Trophoblast cell (in vitro differentiated cells and primary cell): ENCODE measurements at regions not wholly inside any gene's neighbourhood (a gene's known extent, or its start where the extent isn't known, plus 50 kb on each side); places are given as distances from the start of the nearest gene placed in this dataset.
A peak's percentile ranks its signal among the peaks of the same experiment; 100 is the strongest.

Experiments used
- DNase-seq, 2 donors: peaks; one replicate each; pipeline ENCODE4 v3.0.0-alpha.2; 2016
- H2AFZ ChIP-seq: 2 replicates; pipeline ENCODE4 v1.6.1; 2013; ENCODE audit warnings: low read length, moderate library complexity, mild to moderate bottlenecking; ENCODE audit not compliant: insufficient read depth, poor library complexity
- H2AK5ac ChIP-seq: 2 replicates; pipeline ENCODE4 v1.6.1; 2013; ENCODE audit warnings: mild to moderate bottlenecking, low read length
- H2BK120ac ChIP-seq: 2 replicates; pipeline ENCODE4 v1.6.1; 2013; ENCODE audit warnings: low read length, mild to moderate bottlenecking, moderate library complexity; ENCODE audit not compliant: insufficient read depth, poor library complexity
- H2BK12ac ChIP-seq: 2 replicates; pipeline ENCODE4 v1.6.1; 2013; ENCODE audit warnings: mild to moderate bottlenecking, low read length, moderate library complexity
- H2BK5ac ChIP-seq: 2 replicates; pipeline ENCODE4 v1.6.1; 2013; ENCODE audit warnings: low read length, low read depth, moderate library complexity, mild to moderate bottlenecking; ENCODE audit not compliant: poor library complexity
- H3K14ac ChIP-seq: 2 replicates; pipeline ENCODE4 v1.6.1; 2013; ENCODE audit warnings: mild to moderate bottlenecking, low read length
- H3K18ac ChIP-seq: 2 replicates; pipeline ENCODE4 v1.6.1; 2013; ENCODE audit warnings: mild to moderate bottlenecking, low read length
- H3K23ac ChIP-seq: 2 replicates; pipeline ENCODE4 v1.6.1; 2013; ENCODE audit warnings: low read length
- H3K27ac ChIP-seq: 2 replicates; pipeline ENCODE4 v1.5.1; 2013; ENCODE audit warnings: low read depth, mild to moderate bottlenecking, inconsistent platforms, low read length, moderate library complexity
- H3K27me3 ChIP-seq: 2 replicates; pipeline ENCODE4 v1.6.1; 2013; ENCODE audit warnings: inconsistent platforms, mild to moderate bottlenecking, low read length, moderate library complexity; ENCODE audit not compliant: insufficient read depth
- H3K36me3 ChIP-seq, 2 experiments: 1 replicate in 1 of 2; 2 replicates in 1 of 2; pipeline ENCODE4 v1.6.1; 2013; ENCODE audit warnings: low read length in 2 of 2, mild to moderate bottlenecking in 2 of 2, moderate library complexity in 1 of 2; ENCODE audit not compliant: insufficient read depth in 2 of 2, control insufficient read depth in 1 of 2
- H3K4ac ChIP-seq: 2 replicates; pipeline ENCODE4 v1.6.1; 2013; ENCODE audit warnings: low read depth, mild to moderate bottlenecking, low read length, moderate library complexity
- H3K4me1 ChIP-seq, 2 experiments: 1 replicate in 1 of 2; 2 replicates in 1 of 2; pipeline ENCODE4 v1.6.1; 2013; ENCODE audit warnings: low read length in 2 of 2, mild to moderate bottlenecking in 2 of 2, moderate library complexity in 1 of 2; ENCODE audit not compliant: insufficient read depth in 2 of 2, control insufficient read depth in 1 of 2
- H3K4me2 ChIP-seq: 2 replicates; pipeline ENCODE4 v1.6.1; 2013; ENCODE audit warnings: inconsistent platforms, mild to moderate bottlenecking, low read length, moderate library complexity
- H3K4me3 ChIP-seq: 2 replicates; pipeline ENCODE4 v1.5.1; 2013; ENCODE audit warnings: mild to moderate bottlenecking, low read depth, low read length, inconsistent platforms
- H3K79me1 ChIP-seq: one replicate; pipeline ENCODE4 v1.6.1; 2013; ENCODE audit warnings: low read length
- H3K79me2 ChIP-seq: 2 replicates; pipeline ENCODE4 v1.6.1; 2013; ENCODE audit warnings: low read length, mild to moderate bottlenecking; ENCODE audit not compliant: control insufficient read depth, insufficient read depth, poor library complexity
- H3K9ac ChIP-seq: 2 replicates; pipeline ENCODE4 v1.6.1; 2013; ENCODE audit warnings: mild to moderate bottlenecking, low read length
- H3K9me3 ChIP-seq: 2 replicates; pipeline ENCODE4 v1.6.1; 2013; ENCODE audit warnings: low read depth, mild to moderate bottlenecking, control low read depth, inconsistent platforms, low read length; ENCODE audit not compliant: insufficient read depth
- H4K12ac ChIP-seq: 2 replicates; pipeline ENCODE4 v1.6.1; 2013; ENCODE audit warnings: low read depth, mild to moderate bottlenecking, low read length, moderate library complexity
- H4K8ac ChIP-seq: 2 replicates; pipeline ENCODE4 v1.6.1; 2013; ENCODE audit warnings: low read depth, mild to moderate bottlenecking, low read length, moderate library complexity
- H4K91ac ChIP-seq: one replicate; pipeline ENCODE4 v1.6.1; 2013; ENCODE audit warnings: low read depth, mild to moderate bottlenecking, low read length, moderate library complexity
- WGBS: extraction: QIAGEN DNeasy Blood & Tissue Kit; methylation state at CpG from one replicate; pipeline ENCODE4 v1.1.7; 2013; ENCODE audit warnings: missing lambda C conversion rate; ENCODE audit not compliant: insufficient read length, insufficient coverage; ENCODE audit errors: extremely low coverage; 5-methylcytosine and 5-hydroxymethylcytosine counted together

GRCh38 chr5:54655266-54655665 is 137.7 kb downstream of the SNX18 start:
- no CpG with 5 or more reads among the region's 1 CpG for WGBS
- no peak overlapping the region for H3K4me3 ChIP-seq

DNA sequence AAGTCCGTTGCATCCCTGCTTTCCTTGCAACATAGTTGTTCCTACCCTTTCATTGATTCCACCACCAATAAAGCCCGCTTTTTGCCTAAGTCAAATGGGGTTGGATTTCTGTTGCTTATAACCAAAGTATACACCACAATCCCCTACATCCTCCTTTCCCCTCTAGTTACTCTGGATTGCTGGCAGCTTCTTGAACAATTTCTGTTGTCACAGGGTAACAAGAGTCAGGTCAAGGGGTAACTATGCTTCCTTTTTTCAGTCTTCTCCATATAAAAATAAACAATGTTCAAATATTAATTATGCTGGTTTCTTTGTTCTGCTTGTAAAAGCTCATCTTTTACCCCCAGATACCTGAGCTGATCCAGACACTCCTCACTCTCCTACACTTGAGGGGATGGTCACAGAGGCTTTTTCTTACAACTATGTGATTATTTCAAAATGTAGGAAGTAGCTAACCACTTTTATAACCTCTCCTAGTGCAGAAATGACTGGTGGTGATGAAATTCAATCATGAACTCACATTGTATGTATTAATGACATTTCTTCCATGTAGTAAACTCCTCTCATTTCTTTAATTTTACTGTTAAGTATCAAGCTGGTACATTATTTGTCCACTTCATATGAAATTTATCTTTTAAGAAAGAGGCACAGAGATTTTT is 136.5 kb downstream of the SNX18 start:
- Histone ChIP-seq H3K4me3 (no peak overlapping the region), H2BK5ac (no peak overlapping the region), H3K14ac (no peak overlapping the region), H2AK5ac (no peak overlapping the region), H3K9me3 (no peaks in the 10 kb centered on the region), H3K18ac (no peak overlapping the region), H3K79me2 (no peaks in the 10 kb centered on the region), H4K12ac (no peak overlapping the region), H3K23ac (no peak overlapping the region), H2BK12ac (no peak overlapping the region), H3K4ac (no peak overlapping the region), H3K9ac (no peak overlapping the region), H3K27ac (no peak overlapping the region), H4K8ac (no peak overlapping the region), H4K91ac (no peak overlapping the region), H2BK120ac (no peak overlapping the region), H3K4me2 (no peak overlapping the region), H3K27me3 (no peaks in the 10 kb centered on the region), H3K4me1 (no peaks in the 10 kb centered on the region), H3K36me3 (no peaks in the 10 kb centered on the region), H3K79me1 (no peaks in the 10 kb centered on the region), H2AFZ (no peak overlapping the region)
- no CpG with 5 or more reads among the region's 2 CpGs for WGBS
- DNase-seq, result no peak

More at GRCh38 chr5:54655266-54655665, 137.7 kb downstream of the SNX18 start:
- DNase-seq, result peak; percentile 53 to 61
- H3K23ac ChIP-seq, result no peak overlapping the region
- H3K18ac ChIP-seq, result no peak overlapping the region
- no peak overlapping the region for H3K4ac ChIP-seq
- no peak overlapping the region for H3K27ac ChIP-seq
- H2BK5ac ChIP-seq, result no peak overlapping the region
- no peak overlapping the region for H2BK12ac ChIP-seq
- no peak overlapping the region for H4K8ac ChIP-seq
- no peak overlapping the region for H3K4me2 ChIP-seq
- H3K9ac ChIP-seq, result no peak overlapping the region
- no peak overlapping the region for H2AK5ac ChIP-seq
- H3K14ac ChIP-seq, result no peak overlapping the region
- no peaks in the 10 kb centered on the region for H3K9me3 ChIP-seq
- no peaks in the 10 kb centered on the region for H3K27me3 ChIP-seq
- H2BK120ac ChIP-seq, result no peak overlapping the region
- H3K36me3 ChIP-seq, result no peaks in the 10 kb centered on the region
- no peaks in the 10 kb centered on the region for H3K79me1 ChIP-seq
- H4K12ac ChIP-seq, result no peak overlapping the region
- H3K4me1 ChIP-seq, result no peaks in the 10 kb centered on the region
- no peaks in the 10 kb centered on the region for H3K79me2 ChIP-seq
- no peak overlapping the region for H2AFZ ChIP-seq
- H4K91ac ChIP-seq, result no peak overlapping the region

- Histone ChIP-seq H2AK5ac (no peak overlapping the region), H3K14ac (no peak overlapping the region), H3K9ac (peak overlapping the region; percentile 50), H3K4me2 (no peak overlapping the region), H3K9me3 (no peaks in the 10 kb centered on the region), H4K8ac (no peak overlapping the region), H3K4me1 (no peaks in the 10 kb centered on the region), H3K27ac (no peak overlapping the region), H3K4me3 (no peak overlapping the region), H3K18ac (no peak overlapping the region), H4K12ac (no peak overlapping the region), H2BK120ac (no peak overlapping the region), H2AFZ (no peak overlapping the region), H2BK12ac (no peak overlapping the region), H3K27me3 (no peaks in the 10 kb centered on the region), H2BK5ac (no peak overlapping the region), H3K79me1 (no peaks in the 10 kb centered on the region), H3K36me3 (no peaks in the 10 kb centered on the region), H3K23ac (no peak overlapping the region), H4K91ac (no peak overlapping the region), H3K79me2 (no peaks in the 10 kb centered on the region), H3K4ac (no peak overlapping the region)
- WGBS, result no CpG with 5 or more reads among the region's 6 CpGs
- DNase-seq, result no peak
These were observed 134.0 kb downstream of the SNX18 start for GRCh38 chr5:54651482-54652076.

DNA sequence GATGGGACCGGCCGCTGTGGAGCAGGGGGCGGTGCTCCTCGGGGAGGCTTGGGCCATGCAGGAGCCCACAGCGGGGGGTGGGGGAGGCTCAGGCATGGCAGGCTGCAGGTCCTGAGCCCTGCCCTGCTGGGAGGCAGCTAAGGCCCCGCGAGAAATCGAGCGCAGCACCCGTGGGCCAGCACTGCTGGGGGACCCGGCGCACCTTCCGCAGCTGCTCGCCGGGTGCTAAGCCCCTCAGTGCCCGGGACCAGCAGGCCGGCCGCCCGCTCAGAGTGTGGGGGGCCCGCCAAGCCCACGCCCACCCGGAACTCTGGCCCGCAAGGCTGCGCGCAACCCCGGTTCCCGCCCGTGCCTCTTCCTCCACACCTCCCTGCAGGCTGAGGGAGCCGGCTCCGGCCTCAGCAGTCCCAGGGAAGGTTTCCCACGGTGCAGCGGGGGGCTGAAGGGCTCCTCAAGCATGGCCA is 131.5 kb downstream of the SNX18 start:
- Histone ChIP-seq H3K79me1 (no peaks in the 10 kb centered on the region), H3K36me3 (no peaks in the 10 kb centered on the region), H3K18ac (no peak overlapping the region), H2BK12ac (no peak overlapping the region), H2AFZ (no peak overlapping the region), H4K12ac (no peak overlapping the region), H3K4ac (no peak overlapping the region), H3K79me2 (no peaks in the 10 kb centered on the region), H3K9me3 (no peaks in the 10 kb centered on the region), H3K4me3 (no peak overlapping the region), H3K4me2 (no peak overlapping the region), H3K4me1 (no peaks in the 10 kb centered on the region), H3K23ac (no peak overlapping the region), H4K8ac (no peak overlapping the region), H4K91ac (no peak overlapping the region), H3K14ac (no peak overlapping the region), H3K27me3 (no peaks in the 10 kb centered on the region), H2AK5ac (no peak overlapping the region), H3K9ac (no peak overlapping the region), H2BK5ac (no peak overlapping the region), H3K27ac (no peak overlapping the region), H2BK120ac (no peak overlapping the region)
- no peak for DNase-seq
- no CpG with 5 or more reads among the region's 32 CpGs for WGBS
